Loucy (cell line): ENCODE measurements at regions not wholly inside any gene's neighbourhood (a gene's known extent, or its start where the extent isn't known, plus 50 kb on each side); places are given as distances from the start of the nearest gene placed in this dataset.

ENCODE experiments used
- EZH2phosphoT487 ChIP-seq: fragments of 200-600 bp; IDR thresholded peaks from 2 replicates; pipeline ENCODE4 v1.6.1; 2018; ENCODE audit warnings: antibody characterized with exemption, mild to moderate bottlenecking, moderate library complexity, borderline replicate concordance
- TF ChIP-seq, protein P1 (sequence below): fragments of 200-600 bp; sonication (generic); conservative IDR thresholded peaks from 2 replicates; pipeline ENCODE4 v1.5.1; 2014; ENCODE audit warnings: mild to moderate bottlenecking, antibody characterized with exemption, low read length

DNA sequence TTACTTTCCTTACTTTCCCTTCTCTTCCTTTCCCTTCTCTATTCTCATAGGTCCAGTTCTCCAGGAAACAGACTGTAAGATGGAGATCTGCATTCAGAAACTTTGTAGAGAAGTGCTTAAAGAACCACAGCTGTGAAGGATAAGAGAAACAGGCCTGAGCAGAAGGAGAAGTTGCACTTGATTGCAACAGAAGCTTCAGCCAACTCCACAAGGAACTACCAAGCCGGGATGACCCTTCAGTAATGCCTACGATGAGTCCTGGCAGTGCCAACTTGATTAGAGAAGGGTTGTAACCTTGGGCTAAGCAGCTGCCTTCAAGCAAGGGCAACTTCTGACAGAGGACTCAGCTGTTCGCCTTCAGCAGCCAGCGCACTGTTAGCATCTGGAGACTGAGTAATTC is 413.3 kb upstream of the RASGEF1B start:
- TF ChIP-seq, protein P1, sequence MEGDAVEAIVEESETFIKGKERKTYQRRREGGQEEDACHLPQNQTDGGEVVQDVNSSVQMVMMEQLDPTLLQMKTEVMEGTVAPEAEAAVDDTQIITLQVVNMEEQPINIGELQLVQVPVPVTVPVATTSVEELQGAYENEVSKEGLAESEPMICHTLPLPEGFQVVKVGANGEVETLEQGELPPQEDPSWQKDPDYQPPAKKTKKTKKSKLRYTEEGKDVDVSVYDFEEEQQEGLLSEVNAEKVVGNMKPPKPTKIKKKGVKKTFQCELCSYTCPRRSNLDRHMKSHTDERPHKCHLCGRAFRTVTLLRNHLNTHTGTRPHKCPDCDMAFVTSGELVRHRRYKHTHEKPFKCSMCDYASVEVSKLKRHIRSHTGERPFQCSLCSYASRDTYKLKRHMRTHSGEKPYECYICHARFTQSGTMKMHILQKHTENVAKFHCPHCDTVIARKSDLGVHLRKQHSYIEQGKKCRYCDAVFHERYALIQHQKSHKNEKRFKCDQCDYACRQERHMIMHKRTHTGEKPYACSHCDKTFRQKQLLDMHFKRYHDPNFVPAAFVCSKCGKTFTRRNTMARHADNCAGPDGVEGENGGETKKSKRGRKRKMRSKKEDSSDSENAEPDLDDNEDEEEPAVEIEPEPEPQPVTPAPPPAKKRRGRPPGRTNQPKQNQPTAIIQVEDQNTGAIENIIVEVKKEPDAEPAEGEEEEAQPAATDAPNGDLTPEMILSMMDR = no peak
- TF ChIP-seq EZH2phosphoT487 = no peak
